Gastroesophageal sphincter (tissue), 4 donors: ENCODE measurements at regions not wholly inside any gene's neighbourhood (a gene's known extent, or its start where the extent isn't known, plus 50 kb on each side); places are given as distances from the start of the nearest gene placed in this dataset.

Experiments used
- ATAC-seq: fragments of 150-250 bp; one replicate; pipeline ENCODE4 v1.9.1; 2016; ENCODE audit warnings: mild to moderate bottlenecking, moderate library complexity
- H3K27ac ChIP-seq, 4 donors: fragments of 200-600 bp; sonication (generic) in 3 of 4; 1 replicate in 3 of 4; 2 replicates in 1 of 4; pipeline ENCODE4 v1.5.1; 2016 to 2019
- H3K27me3 ChIP-seq: fragments of 200-600 bp; sonication (generic); one replicate; pipeline ENCODE4 v1.5.1; 2019
- H3K36me3 ChIP-seq, 2 donors: fragments of 200-600 bp; sonication (generic); one replicate each; pipeline ENCODE4 v1.5.1; 2019; ENCODE audit warnings: control low read depth in 1 of 2
- H3K4me1 ChIP-seq, 3 donors: fragments of 200-600 bp; sonication (generic); 1 replicate in 2 of 3; 2 replicates in 1 of 3; pipeline ENCODE4 v1.5.1; 2016 to 2019; ENCODE audit warnings: control low read depth in 2 of 3
- H3K4me3 ChIP-seq, 2 donors: fragments of 200-600 bp; sonication (generic); one replicate each; pipeline ENCODE4 v1.5.1; 2019; ENCODE audit warnings: mild to moderate bottlenecking in 1 of 2, moderate library complexity in 1 of 2
- H3K9me3 ChIP-seq, 3 donors: fragments of 200-600 bp; sonication (generic); one replicate each; pipeline ENCODE4 v1.5.1; 2017 to 2019; ENCODE audit warnings: control low read depth in 2 of 3
- CTCF ChIP-seq, 4 experiments: fragments of 200-600 bp in 2 of 4; fragments of 450-650 bp in 2 of 4; sonication (generic) in 1 of 4; IDR thresholded peaks; one replicate each; pipeline ENCODE4 v1.5.1; 2017 to 2019; ENCODE audit warnings: antibody characterized with exemption in 4 of 4, mild to moderate bottlenecking in 2 of 4, moderate library complexity in 2 of 4
- EP300 ChIP-seq: sonication (generic); formaldehyde crosslinking; IDR thresholded peaks from one replicate; pipeline ENCODE4 v1.6.1; 2017; ENCODE audit warnings: antibody characterized with exemption, mild to moderate bottlenecking
- POLR2A ChIP-seq, 2 donors: fragments of 450-650 bp; IDR thresholded peaks; one replicate each; pipeline ENCODE4 v1.6.1; 2017; ENCODE audit warnings: antibody characterized with exemption in 2 of 2, mild to moderate bottlenecking in 2 of 2, moderate library complexity in 1 of 2
- POLR2AphosphoS5 ChIP-seq: sonication (generic); formaldehyde crosslinking; IDR thresholded peaks from one replicate; pipeline ENCODE4 v1.6.1; 2017; ENCODE audit warnings: antibody characterized with exemption
- WGBS, 2 donors: methylation state at CpG; one replicate each; pipeline ENCODE4 v1.1.5; 2018; ENCODE audit warnings: low coverage in 1 of 2; 5-methylcytosine and 5-hydroxymethylcytosine counted together

- TF ChIP-seq EP300 (no peak), POLR2A (IDR thresholded peaks at IDR 0.05) (no peak), CTCF (IDR thresholded peaks at IDR 0.05) (no peak), POLR2AphosphoS5 (no peak)
- Histone ChIP-seq H3K36me3 (no peaks in the 10 kb centered on the region), H3K4me3 (peak overlapping the region; percentile 27 to 48), H3K27ac (peak overlapping the region in 1 of 4 donors; percentile 23), H3K4me1 (no peaks in the 10 kb centered on the region), H3K27me3 (no peaks in the 10 kb centered on the region), H3K9me3 (no peaks in the 10 kb centered on the region)
- WGBS, 2 donors: 35% methylated on average over 23 of the region's 50 CpGs; no CpG with 5 or more reads in 1 of the 2 donors
- ATAC-seq: no peak
Observed at GRCh38 chr13:21318891-21319532, 140.1 kb downstream of the ZDHHC20 start.

GRCh38 chr13:21319869-21320641 is 139.0 kb downstream of the ZDHHC20 start:
- ATAC-seq: no peak
- no peaks in the 10 kb centered on the region for H3K4me1 ChIP-seq
- H3K4me3 ChIP-seq: no peak overlapping the region
- H3K27me3 ChIP-seq: no peaks in the 10 kb centered on the region
- WGBS, 2 donors: 91 to 97% methylated on average over 8 to 11 of the region's 40 CpGs
- TF ChIP-seq CTCF (IDR thresholded peaks at IDR 0.05) (no peak), EP300 (no peak), POLR2A (IDR thresholded peaks at IDR 0.05) (no peak), POLR2AphosphoS5 (no peak)
- no peak overlapping the region for H3K27ac ChIP-seq
- no peaks in the 10 kb centered on the region for H3K9me3 ChIP-seq
- no peaks in the 10 kb centered on the region for H3K36me3 ChIP-seq

- Histone ChIP-seq H3K36me3 (no peaks in the 10 kb centered on the region), H3K9me3 (no peaks in the 10 kb centered on the region), H3K4me3 (no peak overlapping the region), H3K4me1 (peaks cover 0 to under 1% (median 0%) of the 10 kb centered on the region in 3 donors), H3K27ac (no peak overlapping the region), H3K27me3 (no peaks in the 10 kb centered on the region)
- 100% methylated on average over 2 of the region's 8 CpGs; no CpG with 5 or more reads in 1 of the 2 donors for WGBS, 2 donors
- no peak for TF ChIP-seq POLR2AphosphoS5
- no peak for TF ChIP-seq POLR2A (IDR thresholded peaks at IDR 0.05)
- no peak for TF ChIP-seq CTCF (IDR thresholded peaks at IDR 0.05)
- no peak for TF ChIP-seq EP300
- no peak for ATAC-seq
Observed at GRCh38 chr13:21320642-21321034, 138.5 kb downstream of the ZDHHC20 start.

GRCh38 chr13:21321269-21321668 is 137.8 kb downstream of the ZDHHC20 start:
- no peak overlapping the region for H3K4me3 ChIP-seq
- no peak for ATAC-seq
- H3K4me1 ChIP-seq: peaks cover 0 to 6% (median 0%) of the 10 kb centered on the region in 3 donors
- WGBS, 2 donors: no CpG with 5 or more reads among the region's 7 CpGs
- no peaks in the 10 kb centered on the region for H3K9me3 ChIP-seq
- no peaks in the 10 kb centered on the region for H3K36me3 ChIP-seq
- TF ChIP-seq POLR2AphosphoS5 (no peak), EP300 (no peak), POLR2A (IDR thresholded peaks at IDR 0.05) (no peak), CTCF (IDR thresholded peaks at IDR 0.05) (no peak)
- H3K27me3 ChIP-seq: no peaks in the 10 kb centered on the region
- H3K27ac ChIP-seq: no peak overlapping the region
